Motor neuron (in vitro differentiated cells): ENCODE measurements at regions not wholly inside any gene's neighbourhood (a gene's known extent, or its start where the extent isn't known, plus 50 kb on each side); places are given as distances from the start of the nearest gene placed in this dataset.

ENCODE experiments used
- ATAC-seq, 8 experiments: fragments of 200-7000 bp; cut with Tn5 transposase; replicated peaks in 6 of 8; 2 replicates each; pipeline ENCODE4 v1.8.0; 2021; ENCODE audit warnings: mild to moderate bottlenecking in 8 of 8, moderate library complexity in 8 of 8
- H3K27ac ChIP-seq, 2 donors: fragments of 250-450 bp; sonication (Bioruptor Pico); 2 replicates each; pipeline ENCODE4 v1.9.0; 2021; ENCODE audit warnings: antibody characterized with exemption in 2 of 2, mild to moderate bottlenecking in 2 of 2, moderate library complexity in 1 of 2
- H3K4me1 ChIP-seq, 2 donors: fragments of 250-450 bp; sonication (Bioruptor Pico); replicated peaks in 1 of 2; 2 replicates each; pipeline ENCODE4 v1.6.1; 2021; ENCODE audit warnings: antibody characterized with exemption in 2 of 2, mild to moderate bottlenecking in 2 of 2, moderate library complexity in 1 of 2
- H3K4me3 ChIP-seq, 5 donors: fragments of 250-450 bp; sonication (Bioruptor Pico); 2 replicates each; pipeline ENCODE4 v1.9.0; 2021; ENCODE audit warnings: antibody characterized with exemption in 5 of 5, mild to moderate bottlenecking in 5 of 5, moderate library complexity in 4 of 5
- WGBS, 10 experiments: fragments of 450-650 bp; shearing (Covaris generic); methylation state at CpG; one replicate each; pipeline ENCODE4 v1.0.0; 2022; 5-methylcytosine and 5-hydroxymethylcytosine counted together
- in situ Hi-C, 9 experiments: fragments of 400-800 bp; cut with MboI; loops; one replicate each; pipeline ENCODE4 v1.15.0; 2021; ENCODE audit warnings: low sequenced_read_pairs in 9 of 9, low pct_unique_long_range_greater_than_20kb in 2 of 9; ENCODE audit not compliant: unreplicated experiment in 9 of 9

GRCh38 chr2:234853729-234854128 lies 98.1 kb upstream of the SH3BP4 start:
- ATAC-seq, result peak in 6 of 8 experiments; percentile 49 to 99 (median 97)
- H3K27ac ChIP-seq, result no peak overlapping the region
- H3K4me1 ChIP-seq, result peaks cover 23 to 27% of the 10 kb centered on the region in 2 donors
- no peak overlapping the region for H3K4me3 ChIP-seq
- in situ Hi-C loops, result no loop called here
- WGBS, 10 experiments, result 0 to 100% (median 61%) methylated on average over 1 to 2 of the region's 2 CpGs; no CpG with 5 or more reads in 1 of the 10 experiments

GRCh38 chr2:234852941-234853340 lies 98.9 kb upstream of the SH3BP4 start:
- WGBS, 10 experiments, result 50 to 95% (median 89%) methylated on average over 1 to 5 of the region's 5 CpGs; no CpG with 5 or more reads in 5 of the 10 experiments
- peaks cover 30 to 35% of the 10 kb centered on the region in 2 donors for H3K4me1 ChIP-seq
- in situ Hi-C loops, result no loop called here
- ATAC-seq, result no peak
- H3K4me3 ChIP-seq, result no peak overlapping the region
- no peak overlapping the region for H3K27ac ChIP-seq

GRCh38 chr2:234852035-234852434 lies 99.8 kb upstream of the SH3BP4 start:
- Histone ChIP-seq H3K27ac (no peak overlapping the region), H3K4me3 (no peak overlapping the region), H3K4me1 (peaks cover 31 to 35% of the 10 kb centered on the region in 2 donors)
- 57 to 100% (median 92%) methylated on average over 1 of the region's 1 CpG; no CpG with 5 or more reads in 4 of the 10 experiments for WGBS, 10 experiments
- in situ Hi-C loops, result no loop called here
- ATAC-seq, result no peak

- ATAC-seq, result no peak
- in situ Hi-C loops, result no loop called here
- 11 to 100% (median 93%) methylated on average over 1 to 5 of the region's 5 CpGs; no CpG with 5 or more reads in 1 of the 10 experiments for WGBS, 10 experiments
- Histone ChIP-seq H3K4me1 (peaks cover 31 to 40% of the 10 kb centered on the region in 2 donors), H3K4me3 (no peak overlapping the region), H3K27ac (no peak overlapping the region)
Observed at GRCh38 chr2:234851451-234851850, 100.4 kb upstream of the SH3BP4 start.

- in situ Hi-C loops, result no loop called here
- WGBS, 10 experiments, result 40 to 100% (median 69%) methylated on average over 1 to 5 of the region's 5 CpGs; no CpG with 5 or more reads in 1 of the 10 experiments
- peaks cover 31 to 40% of the 10 kb centered on the region in 2 donors for H3K4me1 ChIP-seq
- H3K27ac ChIP-seq, result peak overlapping the region in 1 of 2 donors; percentile 33
- H3K4me3 ChIP-seq, result no peak overlapping the region
- no peak for ATAC-seq
Observed at GRCh38 chr2:234850818-234851217, 101.0 kb upstream of the SH3BP4 start.

GRCh38 chr2:234849678-234850077 lies 102.1 kb upstream of the SH3BP4 start:
- Histone ChIP-seq H3K4me1 (peaks cover 31 to 40% of the 10 kb centered on the region in 2 donors), H3K4me3 (no peak overlapping the region), H3K27ac (peak overlapping the region in 1 of 2 donors; percentile 33)
- peak in 3 of 8 experiments; percentile 51 to 68 (median 55) for ATAC-seq
- in situ Hi-C loops, result no loop called here
- WGBS, 10 experiments, result 17 to 78% (median 61%) methylated on average over 1 to 4 of the region's 4 CpGs; no CpG with 5 or more reads in 3 of the 10 experiments

- Histone ChIP-seq H3K27ac (no peak overlapping the region), H3K4me3 (no peak overlapping the region), H3K4me1 (peaks cover 26 to 34% of the 10 kb centered on the region in 2 donors)
- in situ Hi-C loops, result no loop called here
- ATAC-seq, result no peak
Observed at GRCh38 chr2:234848578-234848977, 103.2 kb upstream of the SH3BP4 start.

GRCh38 chr2:234847639-234848038 lies 104.2 kb upstream of the SH3BP4 start:
- no peak overlapping the region for H3K4me3 ChIP-seq
- 85 to 100% (median 100%) methylated on average over 1 to 5 of the region's 6 CpGs; no CpG with 5 or more reads in 6 of the 10 experiments for WGBS, 10 experiments
- no peak overlapping the region for H3K27ac ChIP-seq
- in situ Hi-C loops, result no loop called here
- ATAC-seq, result no peak
- peaks cover 19 to 29% of the 10 kb centered on the region in 2 donors for H3K4me1 ChIP-seq

- in situ Hi-C loops, result no loop called here
- H3K4me1 ChIP-seq, result peaks cover 19 to 32% of the 10 kb centered on the region in 2 donors
- no peak overlapping the region for H3K27ac ChIP-seq
- H3K4me3 ChIP-seq, result no peak overlapping the region
- no peak for ATAC-seq
- WGBS, 10 experiments, result 64 to 100% (median 100%) methylated on average over 2 to 4 of the region's 6 CpGs; no CpG with 5 or more reads in 5 of the 10 experiments
Observed at GRCh38 chr2:234847364-234847635, 104.5 kb upstream of the SH3BP4 start.

GRCh38 chr2:234846599-234847363 lies 105.0 kb upstream of the SH3BP4 start:
- in situ Hi-C loops, result no loop called here
- ATAC-seq, result peak in 3 of 8 experiments; percentile 16 to 83 (median 31)
- H3K27ac ChIP-seq, result no peak overlapping the region
- H3K4me1 ChIP-seq, result peaks cover 19 to 34% of the 10 kb centered on the region in 2 donors
- 60 to 100% (median 86%) methylated on average over 1 to 5 of the region's 11 CpGs; no CpG with 5 or more reads in 1 of the 10 experiments for WGBS, 10 experiments
- no peak overlapping the region for H3K4me3 ChIP-seq

GRCh38 chr2:234845602-234846590 lies 105.9 kb upstream of the SH3BP4 start:
- in situ Hi-C loops, result no loop called here
- ATAC-seq, result no peak
- Histone ChIP-seq H3K4me1 (peaks cover 19 to 34% of the 10 kb centered on the region in 2 donors), H3K27ac (no peak overlapping the region), H3K4me3 (no peak overlapping the region)
- WGBS, 10 experiments, result 60 to 100% (median 81%) methylated on average over 2 to 10 of the region's 10 CpGs

- Histone ChIP-seq H3K27ac (no peak overlapping the region), H3K4me1 (peaks cover 18 to 21% of the 10 kb centered on the region in 2 donors), H3K4me3 (no peak overlapping the region)
- 48 to 100% (median 89%) methylated on average over 1 to 4 of the region's 5 CpGs; no CpG with 5 or more reads in 2 of the 10 experiments for WGBS, 10 experiments
- in situ Hi-C loops, result no loop called here
- ATAC-seq, result no peak
Observed at GRCh38 chr2:234843411-234843810, 108.4 kb upstream of the SH3BP4 start.

GRCh38 chr2:234842753-234843152 lies 109.1 kb upstream of the SH3BP4 start:
- no peak for ATAC-seq
- in situ Hi-C loops, result no loop called here
- 86 to 100% (median 94%) methylated on average over 1 to 3 of the region's 6 CpGs; no CpG with 5 or more reads in 2 of the 10 experiments for WGBS, 10 experiments
- Histone ChIP-seq H3K4me3 (no peak overlapping the region), H3K27ac (no peak overlapping the region), H3K4me1 (peaks cover 12 to 24% of the 10 kb centered on the region in 2 donors)
